Testis (tissue), 2 donors: ENCODE measurements at regions not wholly inside any gene's neighbourhood (a gene's known extent, or its start where the extent isn't known, plus 50 kb on each side); places are given as distances from the start of the nearest gene placed in this dataset.
"Not testable (repeated sequence)": the region's sequence is repeated elsewhere in the genome, so short reads cannot be mapped to it uniquely, and the experiment has no call there.

ENCODE experiments used
- DNase-seq: peaks from one replicate; pipeline ENCODE4 v3.0.0-alpha.2; 2019
- H3K27ac ChIP-seq, 2 donors: fragments of 200-600 bp; sonication (generic); one replicate each; pipeline ENCODE4 v1.5.1; 2019
- H3K27me3 ChIP-seq: fragments of 200-600 bp; sonication (generic); one replicate; pipeline ENCODE4 v1.5.1; 2019
- H3K36me3 ChIP-seq: fragments of 200-600 bp; sonication (generic); one replicate; pipeline ENCODE4 v1.5.1; 2017; ENCODE audit warnings: low read depth; ENCODE audit errors: missing control alignments
- H3K4me1 ChIP-seq: fragments of 200-600 bp; sonication (generic); one replicate; pipeline ENCODE4 v1.5.1; 2019
- H3K4me3 ChIP-seq, 2 donors: fragments of 200-600 bp; sonication (generic); one replicate each; pipeline ENCODE4 v1.5.1; 2017 to 2019
- H3K9me3 ChIP-seq: fragments of 200-600 bp; sonication (generic); one replicate; pipeline ENCODE4 v1.5.1; 2017
- POLR2A ChIP-seq: fragments of 450-650 bp; IDR thresholded peaks from one replicate; pipeline ENCODE4 v1.6.1; 2017; ENCODE audit warnings: antibody characterized with exemption, mild to moderate bottlenecking, moderate library complexity
- WGBS, 2 donors: methylation state at CpG; one replicate each; pipeline ENCODE4 v1.1.5; 2018; 5-methylcytosine and 5-hydroxymethylcytosine counted together
- intact Hi-C: fragments of 100-400 bp; cut with DNase I; formaldehyde crosslinking; loops from one replicate; pipeline ENCODE4 v1.15.1; 2023; ENCODE audit warnings: low total_unique reads
- TF ChIP-seq, protein P1 (sequence below), 3 experiments: fragments of 450-650 bp in 2 of 3; fragments of 200-600 bp in 1 of 3; sonication (generic) in 1 of 3; IDR thresholded peaks; one replicate each; pipeline ENCODE4 v1.5.1; 2016 to 2019; ENCODE audit warnings: antibody characterized with exemption in 3 of 3, mild to moderate bottlenecking in 2 of 3, moderate library complexity in 1 of 3

DNA sequence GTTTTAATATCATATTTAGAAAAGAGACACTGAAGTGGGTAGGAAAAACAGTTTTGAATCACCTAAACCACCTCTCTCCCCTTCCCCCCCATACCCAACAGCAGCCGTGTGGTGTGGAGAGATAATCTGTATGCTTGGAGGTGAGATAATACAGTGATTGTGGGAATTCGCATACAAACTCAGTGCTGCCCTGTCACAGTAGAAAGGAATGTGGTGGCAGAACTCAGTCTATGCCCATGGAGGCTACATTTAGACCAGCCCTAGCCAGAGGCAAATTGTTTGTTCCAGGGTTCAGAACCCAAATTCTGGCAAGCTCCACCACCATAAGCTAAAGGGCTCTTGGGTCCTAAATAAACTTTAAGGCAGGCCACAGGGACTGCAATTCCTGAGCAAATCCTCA, 827.0 kb downstream of the C12orf50 start:
- WGBS, 2 donors, result 68 to 79% methylated on average over 2 of the region's 2 CpGs
- Histone ChIP-seq H3K36me3 (no peaks in the 10 kb centered on the region), H3K27me3 (no peaks in the 10 kb centered on the region), H3K4me1 (no peaks in the 10 kb centered on the region), H3K27ac (no peak overlapping the region), H3K4me3 (no peak overlapping the region), H3K9me3 (no peaks in the 10 kb centered on the region)
- TF ChIP-seq, protein P1, sequence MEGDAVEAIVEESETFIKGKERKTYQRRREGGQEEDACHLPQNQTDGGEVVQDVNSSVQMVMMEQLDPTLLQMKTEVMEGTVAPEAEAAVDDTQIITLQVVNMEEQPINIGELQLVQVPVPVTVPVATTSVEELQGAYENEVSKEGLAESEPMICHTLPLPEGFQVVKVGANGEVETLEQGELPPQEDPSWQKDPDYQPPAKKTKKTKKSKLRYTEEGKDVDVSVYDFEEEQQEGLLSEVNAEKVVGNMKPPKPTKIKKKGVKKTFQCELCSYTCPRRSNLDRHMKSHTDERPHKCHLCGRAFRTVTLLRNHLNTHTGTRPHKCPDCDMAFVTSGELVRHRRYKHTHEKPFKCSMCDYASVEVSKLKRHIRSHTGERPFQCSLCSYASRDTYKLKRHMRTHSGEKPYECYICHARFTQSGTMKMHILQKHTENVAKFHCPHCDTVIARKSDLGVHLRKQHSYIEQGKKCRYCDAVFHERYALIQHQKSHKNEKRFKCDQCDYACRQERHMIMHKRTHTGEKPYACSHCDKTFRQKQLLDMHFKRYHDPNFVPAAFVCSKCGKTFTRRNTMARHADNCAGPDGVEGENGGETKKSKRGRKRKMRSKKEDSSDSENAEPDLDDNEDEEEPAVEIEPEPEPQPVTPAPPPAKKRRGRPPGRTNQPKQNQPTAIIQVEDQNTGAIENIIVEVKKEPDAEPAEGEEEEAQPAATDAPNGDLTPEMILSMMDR (IDR thresholded peaks at IDR 0.05), result no peak
- TF ChIP-seq POLR2A, result no peak
- intact Hi-C loops, result no loop called here
- no peak for DNase-seq

DNA sequence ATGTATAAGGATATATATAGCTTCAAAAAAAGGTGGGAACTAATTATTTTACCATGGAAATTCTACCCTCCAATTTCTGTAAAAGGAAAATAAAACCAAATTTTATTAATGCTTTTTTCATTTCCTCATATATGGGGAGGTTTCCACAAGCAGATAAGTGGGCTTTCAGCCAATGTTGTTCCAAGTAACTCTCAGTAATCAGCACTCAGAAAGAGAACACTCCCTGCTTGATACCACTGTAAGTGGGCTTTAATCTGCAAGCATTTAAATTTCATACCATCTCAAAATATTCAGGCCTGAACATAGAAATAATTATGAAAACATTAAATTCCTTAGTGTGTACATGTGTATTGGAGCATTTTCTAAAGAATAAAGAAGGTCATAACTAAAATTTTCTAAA, 827.6 kb downstream of the C12orf50 start:
- H3K9me3 ChIP-seq, result no peaks in the 10 kb centered on the region
- no peak for TF ChIP-seq POLR2A
- TF ChIP-seq, protein P1 (IDR thresholded peaks at IDR 0.05), result no peak
- DNase-seq, result no peak
- H3K36me3 ChIP-seq, result no peaks in the 10 kb centered on the region
- no peak overlapping the region for H3K4me3 ChIP-seq
- no peaks in the 10 kb centered on the region for H3K4me1 ChIP-seq
- H3K27ac ChIP-seq, result no peak overlapping the region
- intact Hi-C loops, result no loop called here
- H3K27me3 ChIP-seq, result no peaks in the 10 kb centered on the region

DNA sequence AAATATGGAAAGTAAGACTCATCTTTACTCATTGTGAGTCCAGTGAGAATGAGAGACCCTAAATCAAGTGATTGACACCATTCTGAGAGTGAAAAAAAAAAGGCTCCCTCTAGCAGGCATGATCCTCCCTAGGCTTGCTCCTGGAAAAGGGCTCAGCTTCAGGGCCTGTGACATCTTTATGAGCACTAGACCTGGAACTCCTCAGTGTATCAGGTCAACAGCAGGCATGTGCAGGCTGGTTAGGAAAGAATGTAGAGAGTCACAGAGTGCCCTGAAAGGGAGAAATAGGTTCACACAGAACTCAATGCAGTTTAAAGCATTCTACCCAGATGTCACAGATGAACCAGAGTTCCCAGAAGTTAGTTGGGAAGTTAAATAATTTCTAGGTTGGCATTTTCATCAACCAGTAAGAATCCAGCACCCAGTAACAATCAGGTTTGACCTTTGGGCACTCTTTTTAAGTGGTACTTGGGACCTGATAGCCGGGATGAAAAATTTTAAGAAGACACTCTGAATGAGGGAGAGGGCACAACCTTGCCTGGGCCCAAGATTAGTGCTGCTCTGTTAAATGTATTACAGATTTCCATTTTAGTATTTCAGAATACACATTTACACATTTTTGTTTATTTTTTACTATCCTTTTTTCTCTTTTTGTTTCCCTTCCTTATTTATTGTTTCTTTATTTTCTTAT, 828.8 kb downstream of the C12orf50 start:
- H3K4me1 ChIP-seq, result no peaks in the 10 kb centered on the region
- intact Hi-C loops, result no loop called here
- H3K36me3 ChIP-seq, result no peaks in the 10 kb centered on the region
- 89 to 94% methylated on average over 1 of the region's 1 CpG for WGBS, 2 donors
- no peaks in the 10 kb centered on the region for H3K27me3 ChIP-seq
- no peak overlapping the region for H3K4me3 ChIP-seq
- TF ChIP-seq POLR2A, result no peak
- TF ChIP-seq, protein P1 (IDR thresholded peaks at IDR 0.05), result no peak
- no peak overlapping the region for H3K27ac ChIP-seq
- H3K9me3 ChIP-seq, result no peaks in the 10 kb centered on the region
- DNase-seq, result no peak

DNA sequence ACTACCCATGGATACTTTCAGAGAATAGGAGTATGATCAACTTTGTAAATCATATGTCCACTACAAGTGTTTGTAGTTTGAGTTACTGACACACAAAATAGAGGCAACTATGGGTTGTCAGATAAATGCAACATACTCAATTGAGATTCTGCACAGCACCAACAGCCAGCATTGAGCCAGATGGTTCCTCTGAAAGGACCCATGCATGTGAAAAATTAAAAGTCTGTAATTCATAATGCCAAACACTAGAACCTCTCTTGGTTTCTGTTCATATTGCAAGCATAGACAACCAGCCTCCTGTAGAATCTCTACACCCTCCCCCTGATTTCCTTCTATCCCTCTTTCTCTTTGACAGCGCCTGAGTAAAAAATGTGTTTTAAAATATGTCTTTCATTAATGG, 831.0 kb downstream of the C12orf50 start:
- Histone ChIP-seq H3K9me3 (no peaks in the 10 kb centered on the region), H3K36me3 (no peaks in the 10 kb centered on the region), H3K27ac (no peak overlapping the region), H3K27me3 (no peaks in the 10 kb centered on the region), H3K4me1 (no peaks in the 10 kb centered on the region), H3K4me3 (no peak overlapping the region)
- no peak for DNase-seq
- 95 to 97% methylated on average over 1 of the region's 1 CpG for WGBS, 2 donors
- TF ChIP-seq, protein P1 (IDR thresholded peaks at IDR 0.05), result no peak
- no peak for TF ChIP-seq POLR2A
- intact Hi-C loops, result no loop called here

DNA sequence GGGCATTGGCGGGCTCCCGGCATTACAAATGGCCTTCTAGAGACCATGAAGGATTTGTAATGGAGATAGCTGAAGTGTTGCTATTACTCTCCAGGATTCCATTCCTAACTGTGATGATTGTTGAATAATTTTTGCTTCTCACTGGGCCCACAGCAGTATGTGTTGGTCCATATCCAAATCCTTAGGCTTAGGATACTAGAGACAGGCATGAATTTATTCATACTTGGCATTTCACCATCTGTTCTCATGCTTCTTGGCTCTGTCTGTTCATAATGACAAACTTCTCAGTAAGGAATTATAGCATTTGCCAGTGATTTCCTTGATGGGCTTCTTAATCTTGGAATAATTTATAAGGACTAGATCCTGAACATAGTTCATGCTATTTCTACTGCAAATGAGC, 832.9 kb downstream of the C12orf50 start:
- TF ChIP-seq, protein P1 (IDR thresholded peaks at IDR 0.05), result no peak
- TF ChIP-seq POLR2A, result no peak
- H3K4me1 ChIP-seq, result no peaks in the 10 kb centered on the region
- H3K4me3 ChIP-seq, result no peak overlapping the region
- DNase-seq, result no peak
- 87 to 97% methylated on average over 2 of the region's 2 CpGs for WGBS, 2 donors
- no peaks in the 10 kb centered on the region for H3K36me3 ChIP-seq
- H3K27me3 ChIP-seq, result no peaks in the 10 kb centered on the region
- no peaks in the 10 kb centered on the region for H3K9me3 ChIP-seq
- no peak overlapping the region for H3K27ac ChIP-seq
- intact Hi-C loops, result no loop called here

DNA sequence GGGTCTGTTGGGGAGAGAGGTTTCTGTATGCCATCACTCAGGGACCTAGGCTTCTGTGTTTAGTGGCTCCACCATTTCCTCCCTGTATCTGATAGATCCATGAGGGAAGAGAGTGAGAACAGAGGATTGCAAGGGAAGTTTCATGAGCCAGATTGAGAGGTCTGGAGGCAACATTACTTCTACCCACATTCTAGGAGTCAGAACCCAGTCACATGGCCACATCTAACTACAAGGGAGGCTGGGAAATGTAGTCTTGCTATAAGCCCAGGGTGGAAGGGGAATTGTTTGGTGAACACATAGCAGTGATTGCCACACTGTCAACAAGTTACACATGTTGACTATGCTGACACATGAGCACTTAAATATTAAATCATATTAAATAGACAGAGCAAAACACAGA, 834.8 kb downstream of the C12orf50 start:
- H3K4me1 ChIP-seq, H3K4me3 ChIP-seq, H3K27ac ChIP-seq, H3K27me3 ChIP-seq, DNase-seq, intact Hi-C loops, H3K36me3 ChIP-seq, H3K9me3 ChIP-seq: not testable (repeated sequence)
